G401.6 (cell line): ENCODE measurements at regions not wholly inside any gene's neighbourhood (a gene's known extent, or its start where the extent isn't known, plus 50 kb on each side); places are given as distances from the start of the nearest gene placed in this dataset.

Experiments
- FAIRE-seq: peaks from 2 replicates; lab custom pipeline; 2012; peaks lifted over from hg19 to GRCh38; lab: Jason Lieb, UNC

DNA sequence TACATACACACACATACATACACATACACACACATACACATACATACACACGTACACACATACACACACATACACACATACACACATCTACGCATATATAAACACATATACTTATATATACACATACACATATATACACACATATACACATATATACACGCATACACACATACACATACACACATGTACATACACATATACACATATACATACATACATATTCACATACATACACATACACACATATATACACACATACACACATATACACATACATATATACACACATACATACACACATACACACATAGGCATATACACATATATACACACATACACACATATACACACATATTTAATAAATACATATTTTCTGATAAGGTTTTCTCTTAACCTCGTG lies 324.0 kb downstream of the RPS6KC1 start:
- FAIRE-seq, result no peak

DNA sequence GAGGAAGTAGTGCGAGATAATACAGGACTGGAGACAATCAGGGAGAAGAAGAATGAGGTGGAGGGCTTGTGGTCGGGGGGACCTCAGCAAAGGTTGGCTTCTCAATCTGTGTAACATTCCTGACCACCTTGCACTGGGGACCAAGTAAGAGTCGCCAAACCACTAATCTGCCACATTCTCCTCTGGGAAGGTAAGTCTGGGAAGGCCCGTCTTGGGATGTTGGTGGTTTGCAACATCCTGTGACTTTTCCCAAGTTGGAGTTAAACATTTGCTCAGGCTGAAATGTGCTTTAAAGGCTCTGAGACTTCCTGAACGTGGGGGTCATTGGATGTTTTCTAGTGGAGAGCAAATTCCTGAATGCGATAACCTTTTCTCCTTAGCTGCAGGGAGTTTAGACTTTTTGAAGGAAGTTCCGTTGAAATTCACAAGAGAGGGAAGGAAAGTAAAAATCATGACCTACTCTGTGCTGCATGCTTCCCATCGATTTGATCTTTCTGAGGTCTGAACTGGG lies 325.9 kb downstream of the RPS6KC1 start:
- no peak for FAIRE-seq

DNA sequence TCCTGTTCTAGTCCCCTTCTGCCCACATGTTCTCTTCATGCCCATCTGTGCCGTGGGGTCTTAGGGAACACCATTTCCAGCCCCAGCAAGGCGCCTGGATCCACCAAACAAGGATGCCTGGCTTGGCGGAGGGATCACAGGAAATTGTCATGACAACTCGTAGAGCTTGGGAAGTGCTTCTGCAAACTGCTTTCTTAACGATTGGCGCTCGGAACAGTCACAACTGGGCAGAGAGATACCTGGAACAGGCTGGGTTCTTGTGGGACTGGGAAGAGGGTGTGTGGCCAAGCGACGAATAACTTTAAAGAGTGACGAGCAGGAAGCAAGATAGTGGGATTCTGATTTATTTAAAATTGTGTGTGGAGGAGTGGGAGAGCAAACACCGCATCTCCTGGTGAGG lies 329.8 kb downstream of the RPS6KC1 start:
- no peak for FAIRE-seq

DNA sequence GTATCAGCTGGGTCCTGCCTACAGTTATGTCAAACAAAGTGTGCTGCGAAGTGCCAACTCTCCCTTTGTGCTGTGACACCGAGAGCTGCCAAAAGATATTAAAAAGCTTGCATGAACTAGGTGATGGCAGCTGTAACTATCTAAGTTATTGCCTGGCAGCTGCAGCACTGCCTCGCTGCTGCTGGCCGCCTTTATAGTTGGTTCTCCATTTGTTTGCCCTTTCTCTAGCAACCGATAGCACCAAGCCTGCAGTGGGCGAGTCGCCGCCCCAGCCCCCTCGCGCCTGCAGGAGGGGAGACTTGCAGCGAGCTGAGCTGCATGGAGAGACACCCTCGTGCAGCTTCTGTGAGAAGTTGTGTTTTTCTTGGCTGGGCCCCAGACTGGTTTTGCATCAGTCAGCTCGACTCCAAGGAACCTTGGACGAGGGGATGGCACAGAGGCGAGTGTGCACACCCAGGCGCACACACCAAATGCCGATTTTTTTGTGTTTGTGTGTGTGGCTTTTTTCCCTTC lies 330.6 kb downstream of the RPS6KC1 start:
- no peak for FAIRE-seq

DNA sequence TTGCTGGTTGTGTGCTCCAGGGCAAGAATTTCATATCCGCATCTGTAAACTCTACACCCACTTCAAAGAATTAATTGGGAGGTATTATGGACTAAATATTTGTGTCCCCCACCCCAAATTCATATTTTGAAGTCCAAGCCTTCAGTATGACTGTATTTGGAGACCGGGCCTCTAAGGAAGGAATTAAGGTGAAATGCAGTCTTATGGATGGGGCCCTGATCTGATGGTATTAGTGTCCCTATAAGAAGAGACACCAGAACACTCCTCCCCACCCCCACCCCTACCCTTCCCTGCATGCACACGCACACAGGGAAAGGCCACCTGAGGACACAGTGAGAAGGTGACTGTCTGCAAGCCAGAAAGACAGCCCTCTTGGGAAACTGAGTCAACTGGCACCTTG lies 332.4 kb downstream of the RPS6KC1 start:
- FAIRE-seq, result no peak

DNA sequence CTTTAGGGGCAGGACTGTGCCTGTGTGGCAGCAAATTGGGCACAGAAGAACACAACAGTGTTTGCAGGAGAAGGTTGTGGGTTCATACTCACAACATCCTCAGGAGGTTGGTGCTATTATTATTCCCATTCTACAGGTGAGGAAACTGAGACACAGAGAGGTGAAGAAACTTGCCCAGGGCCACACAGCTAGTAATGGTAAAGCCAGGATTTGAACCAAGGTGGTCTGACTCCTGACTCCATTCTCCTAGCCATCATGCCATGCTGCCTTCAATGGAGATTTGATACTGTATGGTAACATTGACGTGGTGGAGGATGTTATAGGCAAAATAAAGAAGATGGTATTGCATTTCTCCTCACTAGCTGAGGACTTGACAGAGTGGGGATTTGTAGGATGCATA lies 334.2 kb downstream of the RPS6KC1 start:
- FAIRE-seq, result no peak

DNA sequence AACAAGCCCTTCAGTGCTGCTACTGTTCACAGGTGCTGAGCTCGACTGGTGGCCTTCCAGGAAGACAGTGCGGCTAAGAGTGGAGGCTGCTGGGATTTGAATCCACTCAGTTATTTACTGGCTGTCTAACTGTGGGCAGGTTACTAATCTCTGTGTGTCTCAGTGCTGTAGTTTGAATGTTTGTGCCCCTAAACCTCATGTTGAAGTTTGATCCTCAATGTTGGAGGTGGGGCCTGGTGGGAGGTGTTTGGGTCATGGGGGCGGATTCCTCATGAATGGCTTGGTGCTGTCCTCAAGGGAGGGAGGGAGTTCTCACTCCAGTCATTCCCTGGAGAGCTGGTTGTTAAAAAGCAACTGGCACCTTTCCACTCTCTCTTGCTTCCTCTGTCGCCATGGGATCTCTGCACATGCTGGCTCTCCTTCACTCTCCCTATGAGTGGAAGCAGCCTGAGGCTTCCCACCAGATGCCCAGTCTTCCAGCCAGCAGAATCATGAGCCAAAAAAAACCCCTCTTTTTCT lies 334.8 kb downstream of the RPS6KC1 start:
- FAIRE-seq, result no peak

DNA sequence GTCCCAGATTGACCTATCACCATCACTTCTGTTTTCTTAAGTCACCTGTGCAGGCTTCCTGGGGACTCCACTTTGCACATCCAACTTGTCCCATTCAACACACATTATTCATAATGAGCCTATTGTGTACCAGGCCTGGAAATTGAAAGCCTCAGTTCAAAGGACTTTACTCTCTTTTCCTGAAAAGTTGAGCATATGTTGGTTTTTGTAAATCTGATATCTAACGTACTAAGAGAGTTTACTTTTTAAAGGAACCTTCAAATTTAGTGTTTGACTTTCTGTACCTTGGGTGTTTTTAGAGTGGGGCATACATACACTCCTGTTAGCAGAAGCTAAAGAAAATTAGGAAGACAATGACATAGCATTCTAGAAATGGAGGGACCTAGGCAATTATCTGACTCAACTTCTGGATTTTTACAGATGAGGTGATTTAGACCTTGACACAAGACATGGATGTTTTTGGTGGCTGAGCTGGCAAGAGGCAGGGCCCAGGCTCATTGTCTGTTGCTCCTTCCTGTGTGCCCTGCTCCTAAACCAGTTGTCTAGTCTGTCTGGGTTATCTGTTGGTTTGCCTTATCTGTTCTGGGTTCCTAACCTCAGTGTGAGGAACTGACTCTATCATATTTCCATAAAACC lies 336.5 kb downstream of the RPS6KC1 start:
- FAIRE-seq, result no peak

DNA sequence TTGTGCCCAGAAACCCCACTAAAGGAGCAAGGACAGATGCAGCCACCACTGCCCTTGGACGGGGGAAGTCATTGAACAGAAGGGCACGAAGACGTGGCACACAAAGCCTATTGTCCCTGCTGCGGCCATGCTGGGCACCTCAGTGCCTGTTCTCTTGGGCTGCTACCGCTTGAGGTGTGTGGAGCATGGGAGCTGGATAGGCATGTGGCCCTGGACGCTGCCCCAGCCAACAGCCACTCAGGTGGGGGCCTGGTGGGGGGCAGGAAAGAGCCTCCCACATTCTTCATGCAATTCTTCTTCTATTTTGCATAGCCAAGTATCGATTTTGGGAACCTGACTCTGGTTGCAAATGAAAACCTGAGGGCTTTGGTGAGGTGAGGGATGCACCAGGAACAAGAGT lies 337.2 kb downstream of the RPS6KC1 start:
- no peak for FAIRE-seq

DNA sequence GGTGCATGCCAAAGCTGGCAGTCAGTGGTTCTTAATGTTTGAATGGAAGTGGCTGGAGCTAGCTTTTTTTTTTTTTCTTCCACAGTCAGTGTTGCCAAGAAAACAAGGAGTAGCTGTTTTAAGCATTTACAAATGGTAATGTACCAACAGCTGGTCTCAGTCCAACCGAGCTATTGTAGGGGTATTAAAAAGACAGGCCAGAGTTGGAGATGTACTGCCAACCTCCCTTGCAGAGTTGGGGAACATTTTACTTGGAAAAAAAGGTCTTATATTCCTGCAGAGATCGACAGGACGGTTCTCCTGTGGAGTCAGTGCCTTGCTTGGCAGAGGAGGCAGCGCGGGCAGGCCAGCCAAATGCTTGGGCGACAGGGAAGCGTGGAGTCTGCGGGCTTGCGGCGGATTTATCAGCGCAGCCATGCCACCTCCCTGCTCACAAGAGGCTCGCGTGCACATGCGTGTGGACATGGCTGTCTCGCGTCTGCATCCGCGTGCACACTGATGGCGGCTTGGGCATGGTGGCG lies 338.1 kb downstream of the RPS6KC1 start:
- no peak for FAIRE-seq

DNA sequence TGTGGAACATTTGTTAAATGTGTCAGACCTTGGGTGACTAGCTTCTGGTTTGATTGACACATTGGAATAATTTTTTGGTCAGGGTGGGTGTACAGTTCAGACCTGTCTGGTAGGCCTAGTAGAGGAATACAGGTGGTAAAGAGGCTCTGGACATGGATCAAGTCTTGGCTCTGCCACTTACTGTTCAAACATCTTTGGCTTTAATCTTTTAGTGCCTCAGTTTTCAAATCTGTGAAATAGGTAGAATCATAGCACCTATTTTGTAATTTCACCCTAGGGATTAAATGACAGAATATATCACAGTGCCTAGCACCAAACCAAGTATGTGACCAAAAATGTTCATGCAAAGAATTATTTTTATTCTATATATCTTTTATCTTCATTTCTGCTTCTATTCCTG lies 340.4 kb downstream of the RPS6KC1 start:
- no peak for FAIRE-seq

DNA sequence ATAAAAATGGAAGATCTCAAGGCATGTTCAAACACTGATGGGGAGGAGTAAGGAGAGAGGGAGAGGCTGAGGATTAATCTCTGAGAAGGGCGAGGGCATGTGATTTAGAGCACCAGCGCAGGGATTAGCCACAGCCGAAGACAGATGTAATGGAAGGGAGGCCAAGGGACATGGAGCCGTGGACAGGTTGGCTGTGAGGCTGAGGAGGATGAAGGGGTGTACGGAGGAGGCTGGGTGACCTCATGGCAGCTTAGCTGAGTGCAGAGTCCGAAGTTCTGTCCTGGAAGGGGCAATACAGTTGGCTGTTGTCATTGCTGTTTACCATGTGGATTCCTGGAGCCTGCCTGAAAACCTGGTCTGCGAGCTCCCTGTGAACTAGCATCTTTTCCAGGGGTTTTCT lies 342.8 kb downstream of the RPS6KC1 start:
- no peak for FAIRE-seq

DNA sequence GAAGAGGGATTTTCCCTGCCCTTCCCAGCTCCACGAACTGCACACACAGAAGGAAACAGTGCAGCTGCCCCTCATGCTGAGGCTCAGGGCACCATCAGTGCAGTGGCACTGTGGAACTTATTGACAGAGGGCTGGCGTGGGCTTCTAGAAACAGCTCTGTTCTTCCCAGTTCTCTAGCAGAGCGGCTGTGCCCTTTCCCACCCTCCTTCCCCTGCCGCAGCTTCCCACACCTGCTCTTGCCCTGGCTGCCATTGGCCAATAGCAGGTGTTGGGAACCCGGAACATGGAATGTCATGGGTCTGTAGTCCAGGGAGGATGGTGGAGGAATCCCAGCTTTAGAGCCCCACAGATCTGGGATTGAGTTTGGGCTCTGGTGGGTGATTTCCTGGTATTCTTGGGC lies 343.8 kb downstream of the RPS6KC1 start:
- FAIRE-seq, result no peak

DNA sequence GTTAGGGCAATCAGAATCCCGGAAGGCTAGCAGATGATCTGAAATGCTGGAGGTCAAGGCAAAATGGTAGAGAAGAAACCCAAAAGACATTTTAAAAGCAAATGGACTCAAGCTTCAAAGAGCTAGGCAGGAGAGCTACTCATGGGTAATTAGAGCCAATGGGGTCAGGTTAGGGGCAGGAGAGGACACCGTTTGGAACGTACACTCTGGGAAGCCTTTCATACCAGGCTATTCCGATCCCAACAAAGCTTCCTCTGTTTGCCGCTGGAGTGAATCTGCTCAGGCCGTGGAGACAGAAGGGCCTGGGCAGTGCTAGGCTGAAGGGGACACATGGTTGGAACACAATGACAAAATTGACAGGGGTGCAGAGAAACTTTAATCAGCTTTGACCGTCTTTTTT lies 346.6 kb downstream of the RPS6KC1 start:
- no peak for FAIRE-seq

DNA sequence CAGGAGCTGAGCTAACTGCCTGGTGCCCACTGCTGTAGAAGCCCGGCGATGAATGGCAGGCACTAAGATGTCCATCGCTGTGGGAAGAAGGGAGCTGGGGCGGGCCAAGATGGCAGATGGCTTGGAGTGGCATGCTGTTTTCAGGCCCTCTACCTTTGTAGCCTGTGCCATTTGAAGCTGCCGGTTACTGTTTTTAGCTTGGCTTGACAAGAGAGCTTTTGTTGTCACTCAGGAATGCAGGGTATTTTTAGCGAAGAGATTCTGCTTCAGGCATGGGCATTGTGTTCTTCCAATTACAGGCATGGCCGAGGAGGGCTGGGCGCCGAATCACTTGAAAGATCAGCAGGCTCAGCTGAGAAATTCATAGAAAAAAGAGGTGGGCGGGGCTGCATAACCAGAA lies 348.7 kb downstream of the RPS6KC1 start:
- no peak for FAIRE-seq

DNA sequence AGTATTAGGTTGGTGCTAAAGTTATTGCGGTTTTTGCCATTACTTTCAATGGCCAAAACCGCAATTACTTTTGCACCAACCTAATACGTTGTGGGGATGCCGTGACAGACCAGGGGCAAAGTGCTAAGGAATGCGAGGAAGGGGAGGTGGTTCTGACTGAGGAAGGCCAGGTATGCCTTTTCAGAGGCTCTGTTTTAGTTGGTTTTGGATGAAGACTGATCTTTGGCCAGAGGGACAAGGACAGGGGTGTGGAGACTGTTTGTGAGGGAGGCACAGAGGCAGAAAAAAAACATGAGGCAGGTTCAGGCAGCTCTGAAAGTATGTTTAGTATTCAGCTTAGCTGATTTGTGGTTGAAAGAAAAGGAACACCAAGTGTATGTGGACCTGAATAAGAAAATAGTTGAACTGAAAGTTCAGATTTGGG lies 358.2 kb downstream of the RPS6KC1 start:
- no peak for FAIRE-seq

DNA sequence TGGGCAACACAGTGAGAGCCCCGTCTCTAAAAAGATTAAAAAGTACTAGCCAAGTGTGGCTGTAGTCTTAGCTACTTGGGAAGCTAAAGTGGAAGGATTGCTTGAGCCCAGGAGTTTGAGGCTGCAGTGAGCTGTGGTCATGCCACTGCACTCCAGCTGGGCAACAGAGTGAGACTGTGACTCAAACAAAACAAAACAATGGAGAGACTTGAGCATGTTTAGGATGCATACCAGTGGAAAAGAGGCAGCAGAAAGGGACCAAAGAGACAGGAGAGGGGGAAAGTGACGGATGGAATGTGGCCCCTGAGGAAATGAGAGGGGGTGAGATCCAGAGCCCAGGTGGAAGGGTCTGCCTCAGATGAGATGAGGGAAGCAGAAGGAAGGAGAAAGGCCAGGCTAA lies 358.9 kb downstream of the RPS6KC1 start:
- no peak for FAIRE-seq

DNA sequence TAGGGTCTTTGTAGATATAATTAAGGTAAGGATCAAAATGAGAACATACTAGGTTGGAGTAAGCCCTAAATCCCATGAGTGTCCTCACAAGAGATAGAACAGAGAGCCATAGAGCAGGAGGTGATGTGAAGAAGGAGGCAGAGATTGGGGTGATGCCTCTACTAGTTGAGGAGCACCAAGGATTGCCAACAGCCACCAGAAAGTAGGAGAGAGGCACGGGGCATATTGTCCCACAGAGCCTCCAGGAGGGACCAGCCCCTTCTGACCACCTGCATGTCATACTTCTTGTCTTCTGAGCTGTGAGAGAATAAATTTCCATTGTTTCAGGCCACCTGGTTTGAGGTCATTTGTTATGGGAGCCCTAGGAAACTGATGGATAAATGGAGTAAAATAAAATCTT lies 363.3 kb downstream of the RPS6KC1 start:
- no peak for FAIRE-seq

DNA sequence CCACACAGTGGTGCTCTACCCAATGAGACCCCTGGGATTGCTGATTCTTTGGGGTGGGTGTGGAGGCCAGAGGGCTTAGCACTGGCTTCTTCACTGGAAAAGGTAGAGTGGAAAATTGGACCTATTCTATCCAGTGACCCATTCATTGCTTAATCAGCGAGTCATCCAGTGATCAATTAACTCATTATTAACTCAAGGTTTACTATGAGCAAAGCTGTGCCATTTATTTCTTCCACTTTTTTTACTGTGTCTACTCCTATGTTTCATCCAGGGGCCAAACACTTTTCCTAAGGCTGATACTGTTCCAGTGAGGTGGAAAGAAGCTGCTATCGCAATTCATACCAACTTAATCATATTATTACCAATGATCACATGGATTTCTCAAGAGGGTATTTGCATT lies 363.9 kb downstream of the RPS6KC1 start:
- no peak for FAIRE-seq

DNA sequence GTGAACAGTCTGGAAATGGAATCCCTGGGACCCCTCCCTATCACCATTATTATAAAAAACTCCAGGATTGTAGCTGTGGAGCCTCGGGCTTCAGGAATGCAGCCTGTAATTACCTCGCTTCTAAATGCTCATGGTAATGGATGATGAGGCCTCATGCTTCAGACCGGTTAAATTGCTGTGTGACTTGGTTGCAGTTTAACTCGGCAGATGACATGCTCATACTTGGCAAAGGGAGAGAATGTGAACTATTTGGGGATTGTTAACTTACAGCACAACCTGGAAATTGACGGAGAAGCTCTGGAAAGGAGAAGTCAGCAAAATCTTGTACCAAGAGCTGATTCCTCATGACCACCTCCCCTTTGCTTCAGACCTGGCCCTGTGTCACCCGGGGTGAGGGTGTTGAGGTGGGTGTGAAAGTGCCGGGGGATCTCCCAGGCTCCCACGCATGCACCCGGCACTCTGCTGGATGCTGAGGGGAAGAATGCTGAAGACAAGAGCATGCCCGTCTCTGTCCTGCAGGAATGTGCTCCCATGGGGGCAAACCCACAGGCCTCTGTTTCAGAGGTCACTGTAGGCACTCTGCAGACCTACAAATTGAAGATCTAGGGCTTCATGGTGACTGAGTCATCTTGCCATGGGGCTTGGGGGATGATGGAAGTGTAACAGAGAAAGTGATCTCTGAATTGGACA lies 364.8 kb downstream of the RPS6KC1 start:
- FAIRE-seq, result no peak

DNA sequence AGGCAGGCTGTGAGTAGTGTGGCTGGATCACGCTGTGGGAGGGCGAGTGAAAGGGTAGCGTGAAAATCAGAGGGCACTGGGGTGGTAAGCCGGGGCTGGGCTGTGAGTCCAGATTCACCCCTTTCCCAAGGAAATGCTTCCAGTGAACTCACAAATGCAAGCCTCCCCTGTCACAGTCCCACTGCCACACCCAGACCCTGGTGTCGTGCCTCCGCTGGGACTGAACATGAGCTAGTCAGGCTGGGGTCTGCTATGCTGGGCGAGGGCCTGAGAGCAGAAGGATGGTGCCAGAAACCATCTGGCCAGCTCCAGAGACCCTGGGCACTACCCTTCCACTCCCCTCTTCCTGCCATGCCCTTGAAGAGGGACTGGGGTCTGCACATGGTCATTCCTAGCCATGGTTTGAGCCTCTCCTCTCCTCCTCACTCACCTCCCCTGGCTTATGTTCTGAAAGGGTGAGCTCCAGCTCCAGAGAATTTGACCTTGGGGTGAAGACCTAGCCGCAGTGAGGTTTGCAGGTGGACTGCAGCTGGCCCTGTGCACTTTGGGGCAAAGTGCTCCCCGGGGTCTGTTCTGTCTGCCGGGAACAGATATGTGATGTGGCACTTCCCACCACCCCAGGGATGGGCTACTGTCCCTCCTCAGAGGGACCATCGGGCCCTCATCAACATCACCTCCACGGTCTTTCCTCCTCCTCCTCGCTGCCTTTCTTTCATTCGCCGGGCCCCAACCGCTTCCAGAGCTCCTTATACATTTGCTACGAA lies 365.6 kb downstream of the RPS6KC1 start:
- no peak for FAIRE-seq

DNA sequence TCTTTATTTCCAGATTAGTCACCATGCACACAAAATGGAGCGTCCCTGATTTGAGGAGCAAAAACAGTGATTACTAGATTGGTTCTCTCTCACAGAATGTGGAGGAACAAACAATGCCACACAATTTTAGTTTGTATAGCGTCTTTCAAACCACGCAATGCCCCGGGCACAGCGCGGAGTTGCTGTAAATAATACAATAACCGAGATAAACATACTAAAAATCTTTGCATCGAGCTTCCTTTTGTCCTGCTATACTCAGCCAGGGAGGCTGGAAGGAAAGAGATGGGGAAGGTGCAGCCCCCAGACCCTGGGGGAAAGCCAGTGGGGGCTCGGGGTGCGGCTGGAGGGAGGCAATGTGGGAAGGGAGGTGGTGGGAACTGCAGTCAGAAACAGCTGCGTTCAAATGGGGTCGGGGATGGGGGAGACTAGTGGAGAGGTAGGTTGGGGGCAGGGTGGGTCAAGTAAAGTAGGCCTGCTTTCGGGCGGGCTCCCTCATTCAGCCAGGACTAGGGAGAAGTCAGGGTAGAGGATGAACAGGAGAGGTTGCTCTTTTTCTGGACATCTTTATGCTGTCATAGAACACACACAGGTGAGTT lies 366.3 kb downstream of the RPS6KC1 start:
- no peak for FAIRE-seq
